Esophagus muscularis mucosa (tissue), 4 donors: ENCODE measurements at regions not wholly inside any gene's neighbourhood (a gene's known extent, or its start where the extent isn't known, plus 50 kb on each side); places are given as distances from the start of the nearest gene placed in this dataset.

Source experiments
- DNase-seq: peaks from one replicate; pipeline ENCODE4 v3.0.0-alpha.2; 2017; ENCODE audit errors: extremely low spot score
- H3K27ac ChIP-seq, 4 donors: fragments of 200-600 bp; sonication (generic); replicated peaks in 1 of 4; 1 replicate in 3 of 4; 2 replicates in 1 of 4; pipeline ENCODE4 v1.5.1; 2016 to 2019; ENCODE audit warnings: mild to moderate bottlenecking in 1 of 4
- H3K27me3 ChIP-seq, 4 donors: fragments of 200-600 bp; sonication (generic); one replicate each; pipeline versions ENCODE4 v1.5.1 to v1.6.0; 2016 to 2019
- H3K36me3 ChIP-seq, 4 donors: fragments of 200-600 bp; sonication (generic); one replicate each; pipeline ENCODE4 v1.5.1; 2016 to 2019
- H3K4me1 ChIP-seq, 4 donors: fragments of 200-600 bp; sonication (generic); one replicate each; pipeline ENCODE4 v1.5.1; 2016 to 2019
- H3K4me3 ChIP-seq, 4 donors: fragments of 200-600 bp; sonication (generic); 1 replicate in 2 of 4; 2 replicates in 2 of 4; pipeline ENCODE4 v1.5.1; 2016 to 2019; ENCODE audit warnings: mild to moderate bottlenecking in 4 of 4, moderate library complexity in 1 of 4
- H3K9me3 ChIP-seq, 4 donors: fragments of 200-600 bp; sonication (generic); 1 replicate in 3 of 4; 2 replicates in 1 of 4; pipeline ENCODE4 v1.5.1; 2016 to 2019
- CTCF ChIP-seq, 3 experiments: fragments of 200-600 bp in 2 of 3; fragments of 450-650 bp in 1 of 3; sonication (generic) in 2 of 3; IDR thresholded peaks; one replicate each; pipeline ENCODE4 v1.5.1; 2017 to 2019; ENCODE audit warnings: antibody characterized with exemption in 3 of 3, mild to moderate bottlenecking in 2 of 3, moderate library complexity in 1 of 3
- EP300 ChIP-seq: sonication (generic); formaldehyde crosslinking; IDR thresholded peaks from one replicate; pipeline ENCODE4 v1.6.1; 2017; ENCODE audit warnings: antibody characterized with exemption
- POLR2A ChIP-seq: fragments of 450-650 bp; IDR thresholded peaks from one replicate; pipeline ENCODE4 v1.6.1; 2017; ENCODE audit warnings: antibody characterized with exemption, moderate library complexity, mild to moderate bottlenecking, low read depth
- POLR2AphosphoS5 ChIP-seq, 2 donors: sonication (generic); formaldehyde crosslinking; IDR thresholded peaks; one replicate each; pipeline ENCODE4 v1.6.1; 2017; ENCODE audit warnings: antibody characterized with exemption in 2 of 2
- WGBS: methylation state at CpG from one replicate; pipeline ENCODE4 v1.1.5; 2018; 5-methylcytosine and 5-hydroxymethylcytosine counted together
- intact Hi-C: fragments of 100-400 bp; cut with DNase I; formaldehyde crosslinking; loops from one replicate; pipeline ENCODE4 v1.15.1; 2023

GRCh38 chr9:89744255-89744648 lies 139.4 kb downstream of the GADD45G start:
- DNase-seq: no peak
- no peak overlapping the region for H3K4me3 ChIP-seq
- no peak overlapping the region for H3K27ac ChIP-seq
- H3K9me3 ChIP-seq: peaks cover 0 to 6% (median 0%) of the 10 kb centered on the region in 4 donors
- H3K36me3 ChIP-seq: no peaks in the 10 kb centered on the region
- no peaks in the 10 kb centered on the region for H3K27me3 ChIP-seq
- 84% methylated on average over 7 of the region's 8 CpGs for WGBS
- no peaks in the 10 kb centered on the region for H3K4me1 ChIP-seq
- intact Hi-C loops: no loop called here
- TF ChIP-seq CTCF (IDR thresholded peaks at IDR 0.05): no peak

- no peaks in the 10 kb centered on the region for H3K36me3 ChIP-seq
Measured at GRCh38 chr9:89744730-89745129, 139.9 kb downstream of the GADD45G start.

GRCh38 chr9:89745601-89746376 lies 141.0 kb downstream of the GADD45G start:
- peaks cover 0 to 5% (median 2%) of the 10 kb centered on the region in 4 donors for H3K4me1 ChIP-seq
- no peaks in the 10 kb centered on the region for H3K27me3 ChIP-seq
- 83% methylated on average over 7 of the region's 9 CpGs for WGBS
- no peak overlapping the region for H3K4me3 ChIP-seq
- H3K27ac ChIP-seq: no peak overlapping the region
- DNase-seq: no peak
- intact Hi-C loops: no loop called here
- peaks cover 0 to 6% (median 0%) of the 10 kb centered on the region in 4 donors for H3K9me3 ChIP-seq
- H3K36me3 ChIP-seq: no peaks in the 10 kb centered on the region
- TF ChIP-seq CTCF (IDR thresholded peaks at IDR 0.05) (no peak), POLR2A (no peak), EP300 (no peak), POLR2AphosphoS5 (IDR thresholded peaks at IDR 0.05) (no peak)

More at GRCh38 chr9:89744730-89745129, 139.9 kb downstream of the GADD45G start:
- Histone ChIP-seq H3K27me3 (no peaks in the 10 kb centered on the region), H3K4me1 (no peaks in the 10 kb centered on the region), H3K9me3 (peaks cover 0 to 6% (median 0%) of the 10 kb centered on the region in 4 donors), H3K4me3 (no peak overlapping the region), H3K27ac (no peak overlapping the region)
- 83% methylated on average over 2 of the region's 3 CpGs for WGBS
- TF ChIP-seq CTCF (IDR thresholded peaks at IDR 0.05): no peak
- TF ChIP-seq POLR2AphosphoS5 (IDR thresholded peaks at IDR 0.05): no peak
- no peak for TF ChIP-seq POLR2A
- no peak for TF ChIP-seq EP300
- no peak for DNase-seq
- intact Hi-C loops: no loop called here

GRCh38 chr9:89746385-89747116 lies 141.7 kb downstream of the GADD45G start:
- Histone ChIP-seq H3K27me3 (no peaks in the 10 kb centered on the region), H3K27ac (no peak overlapping the region), H3K36me3 (no peaks in the 10 kb centered on the region), H3K9me3 (peaks cover 0 to 6% (median 0%) of the 10 kb centered on the region in 4 donors), H3K4me1 (peaks cover 0 to 5% (median 2%) of the 10 kb centered on the region in 4 donors), H3K4me3 (no peak overlapping the region)
- TF ChIP-seq POLR2AphosphoS5 (IDR thresholded peaks at IDR 0.05): no peak
- no peak for TF ChIP-seq CTCF (IDR thresholded peaks at IDR 0.05)
- TF ChIP-seq EP300: no peak
- no peak for TF ChIP-seq POLR2A
- no peak for DNase-seq
- 89% methylated on average over 7 of the region's 15 CpGs for WGBS
- intact Hi-C loops: no loop called here
